BJ (cell line): ENCODE measurements at regions not wholly inside any gene's neighbourhood (a gene's known extent, or its start where the extent isn't known, plus 50 kb on each side); places are given as distances from the start of the nearest gene placed in this dataset.

ENCODE experiments used
- CTCF ChIA-PET: fragments of 350-600 bp; formaldehyde crosslinking; extraction: SDS; loops from one replicate; lab custom pipeline; 2021; ENCODE audit warnings: antibody characterized with exemption, inconsistent platforms; lab: Yijun Ruan, JAX
- POLR2A ChIA-PET: fragments of 300-600 bp; sonication (Branson Sonifier 250); formaldehyde crosslinking; extraction: SDS; loops from one replicate; lab custom pipeline; 2021; ENCODE audit warnings: antibody characterized with exemption; lab: Charles Lee
- DNase-seq: peaks from one replicate; pipeline ENCODE4 v3.0.0-alpha.2; 2011; ENCODE audit warnings: low read depth
- H3K27me3 ChIP-seq: 2 replicates; pipeline ENCODE4 v1.6.0; 2011; ENCODE audit warnings: low read length; ENCODE audit not compliant: control insufficient read depth, insufficient read depth
- H3K36me3 ChIP-seq: 2 replicates; pipeline ENCODE4 v1.5.1; 2011; ENCODE audit warnings: low read length; ENCODE audit not compliant: control insufficient read depth, insufficient read depth
- H3K4me3 ChIP-seq: 2 replicates; pipeline ENCODE4 v1.5.1; 2011; ENCODE audit warnings: low read depth, mild to moderate bottlenecking, control low read depth, low read length
- CTCF ChIP-seq: IDR thresholded peaks from 2 replicates; pipeline ENCODE4 v1.5.1; 2011; ENCODE audit warnings: low read depth, mild to moderate bottlenecking, control low read depth, inconsistent platforms, low read length, moderate library complexity; ENCODE audit not compliant: insufficient read depth

DNA sequence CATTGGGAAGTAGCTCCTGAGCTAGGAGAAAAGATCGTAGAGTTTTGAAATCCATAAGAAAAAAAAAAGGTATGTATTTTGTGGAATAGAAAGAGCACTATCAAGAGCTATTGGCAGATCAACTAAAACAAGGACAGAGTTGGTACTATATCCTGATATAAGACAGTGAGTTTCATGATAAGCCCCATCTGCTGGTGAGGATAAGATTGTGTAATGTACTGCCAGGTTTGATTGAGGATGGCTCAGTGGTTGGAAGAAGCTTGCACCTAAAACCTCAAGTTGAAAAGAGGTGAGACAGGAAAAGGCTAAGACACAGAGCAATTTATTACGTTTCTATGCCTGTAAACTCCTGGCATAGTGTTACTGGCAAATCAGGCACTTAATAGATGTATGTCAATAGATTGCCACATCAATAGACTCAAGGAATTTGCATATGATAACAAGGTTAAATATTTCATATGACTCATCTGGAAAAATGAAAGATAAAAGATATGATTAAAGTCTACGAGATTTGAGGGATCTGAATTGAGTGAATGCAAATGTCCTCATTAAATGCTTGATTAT, 525.6 kb downstream of the FLRT2 start:
- H3K4me3 ChIP-seq, result no peak overlapping the region
- POLR2A ChIA-PET, result no interaction called here
- CTCF ChIA-PET, result interaction anchor here (0.7 to 1.4 kb wide), 2 partner anchors 17 to 1807 kb away, joined by 3 to 4 read pairs; no protein-coding TSS in a partner anchor
- no peaks in the 10 kb centered on the region for H3K36me3 ChIP-seq
- no peaks in the 10 kb centered on the region for H3K27me3 ChIP-seq
- DNase-seq, result no peak
- TF ChIP-seq CTCF, result no peak

- no peaks in the 10 kb centered on the region for H3K27me3 ChIP-seq
- DNase-seq, result no peak
- no peaks in the 10 kb centered on the region for H3K36me3 ChIP-seq
- TF ChIP-seq CTCF, result no peak
- ChIA-PET POLR2A (no interaction called here), CTCF (interaction anchor here (1.1 kb wide), 1 partner anchor 15 kb away, joined by 3 read pairs; no protein-coding TSS in a partner anchor)
- no peak overlapping the region for H3K4me3 ChIP-seq
Measured at GRCh38 chr14:86052868-86053267, 522.9 kb downstream of the FLRT2 start.

DNA sequence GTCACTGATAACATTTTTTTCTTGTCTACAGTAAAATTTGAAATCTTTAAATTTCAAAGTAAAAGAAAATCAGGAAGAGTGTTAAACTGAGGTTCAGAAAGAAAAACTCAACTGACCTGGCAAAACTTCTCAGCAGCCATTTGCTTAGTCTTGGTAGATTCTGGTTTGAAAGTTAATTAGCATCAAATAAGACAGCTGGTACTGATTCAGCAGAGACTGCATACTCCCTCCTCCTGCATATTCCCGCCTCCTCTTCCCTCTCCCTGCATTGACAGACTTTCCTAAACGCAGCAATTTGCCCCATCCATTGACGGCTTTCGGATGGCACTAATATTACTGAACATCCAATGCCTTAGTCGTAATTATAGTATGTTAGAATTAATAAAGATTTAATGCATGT, 520.8 kb downstream of the FLRT2 start:
- CTCF ChIA-PET, result interaction anchor here (0.7 kb wide), 1 partner anchor 75 kb away, joined by 3 read pairs; no protein-coding TSS in a partner anchor
- DNase-seq, result no peak
- Histone ChIP-seq H3K36me3 (no peaks in the 10 kb centered on the region), H3K27me3 (no peaks in the 10 kb centered on the region), H3K4me3 (no peak overlapping the region)
- POLR2A ChIA-PET, result no interaction called here
- TF ChIP-seq CTCF, result no peak

DNA sequence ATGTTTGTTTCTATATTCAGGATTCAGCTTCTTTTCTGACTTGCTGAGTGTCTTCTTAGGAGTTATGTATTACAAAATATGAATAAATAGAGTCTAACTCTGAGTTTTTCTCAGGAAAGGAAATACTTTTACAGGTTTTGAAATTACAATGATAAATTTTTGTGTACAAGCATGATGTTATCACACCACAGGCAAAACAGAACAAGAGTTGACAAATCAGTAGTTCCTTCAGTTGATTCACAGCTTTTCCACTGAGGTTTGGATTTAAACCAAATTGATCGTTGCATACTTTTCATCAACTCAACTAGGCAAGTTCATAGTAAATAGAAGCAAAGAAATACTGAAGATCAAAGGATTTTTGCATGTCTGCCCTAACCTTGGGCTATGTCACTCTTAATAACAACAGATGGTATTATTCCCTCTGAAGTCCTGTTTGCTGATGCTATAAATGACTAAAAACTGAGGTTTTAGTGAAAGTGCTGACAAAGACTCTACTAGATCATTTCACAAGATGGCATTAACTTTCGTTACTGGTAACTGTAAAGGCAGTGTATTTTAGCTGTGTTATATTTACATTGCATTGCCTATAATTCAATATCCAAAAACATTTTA, 520.2 kb downstream of the FLRT2 start:
- Histone ChIP-seq H3K27me3 (no peaks in the 10 kb centered on the region), H3K36me3 (no peaks in the 10 kb centered on the region), H3K4me3 (no peak overlapping the region)
- POLR2A ChIA-PET, result no interaction called here
- no peak for TF ChIP-seq CTCF
- CTCF ChIA-PET, result interaction anchor here (0.7 kb wide), 1 partner anchor 76 kb away, joined by 3 read pairs; no protein-coding TSS in a partner anchor
- no peak for DNase-seq

DNA sequence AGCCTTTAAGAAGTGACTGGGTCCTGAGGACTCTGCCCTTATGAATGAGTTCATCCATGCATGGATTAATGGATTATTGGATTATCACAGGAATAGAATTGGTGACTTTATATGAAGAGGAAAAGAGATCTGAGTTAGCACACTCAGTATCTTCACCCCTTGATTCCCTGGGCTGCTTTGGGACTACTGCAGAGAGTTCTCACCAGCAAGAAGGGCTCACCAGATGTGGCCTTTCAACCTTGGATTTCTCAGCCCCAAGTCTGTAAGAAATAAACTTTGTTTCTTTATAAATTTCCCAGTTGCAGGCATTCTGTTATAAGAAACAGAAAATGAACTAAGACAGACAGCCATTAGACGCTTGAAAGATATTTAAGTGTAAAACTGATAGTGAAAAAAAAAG, 509.2 kb downstream of the FLRT2 start:
- TF ChIP-seq CTCF, result no peak
- no peaks in the 10 kb centered on the region for H3K27me3 ChIP-seq
- POLR2A ChIA-PET, result no interaction called here
- no peak overlapping the region for H3K4me3 ChIP-seq
- H3K36me3 ChIP-seq, result no peaks in the 10 kb centered on the region
- CTCF ChIA-PET, result interaction anchor here (1.3 to 1.8 kb wide), 3 partner anchors 8 to 16 kb away, joined by 4 to 8 read pairs (median 6); no protein-coding TSS in a partner anchor
- no peak for DNase-seq
